ENCODE measurements at regions not wholly inside any gene's neighbourhood (a gene's known extent, or its start where the extent isn't known, plus 50 kb on each side); places are given as distances from the start of the nearest gene placed in this dataset.
"Not testable (repeated sequence)": the region's sequence is repeated elsewhere in the genome, so short reads cannot be mapped to it uniquely, and the experiment has no call there.

- Histone ChIP-seq H3K9me3 (peaks cover 7% of the 10 kb centered on the region), H3K4me3 (no peak overlapping the region), H3K36me3 (ENCODE audit: low read depth) (no peaks in the 10 kb centered on the region), H3K4me1 (ENCODE audit: low read depth) (no peaks in the 10 kb centered on the region)
- DNase-seq: no peak
- TF ChIP-seq, protein P1, sequence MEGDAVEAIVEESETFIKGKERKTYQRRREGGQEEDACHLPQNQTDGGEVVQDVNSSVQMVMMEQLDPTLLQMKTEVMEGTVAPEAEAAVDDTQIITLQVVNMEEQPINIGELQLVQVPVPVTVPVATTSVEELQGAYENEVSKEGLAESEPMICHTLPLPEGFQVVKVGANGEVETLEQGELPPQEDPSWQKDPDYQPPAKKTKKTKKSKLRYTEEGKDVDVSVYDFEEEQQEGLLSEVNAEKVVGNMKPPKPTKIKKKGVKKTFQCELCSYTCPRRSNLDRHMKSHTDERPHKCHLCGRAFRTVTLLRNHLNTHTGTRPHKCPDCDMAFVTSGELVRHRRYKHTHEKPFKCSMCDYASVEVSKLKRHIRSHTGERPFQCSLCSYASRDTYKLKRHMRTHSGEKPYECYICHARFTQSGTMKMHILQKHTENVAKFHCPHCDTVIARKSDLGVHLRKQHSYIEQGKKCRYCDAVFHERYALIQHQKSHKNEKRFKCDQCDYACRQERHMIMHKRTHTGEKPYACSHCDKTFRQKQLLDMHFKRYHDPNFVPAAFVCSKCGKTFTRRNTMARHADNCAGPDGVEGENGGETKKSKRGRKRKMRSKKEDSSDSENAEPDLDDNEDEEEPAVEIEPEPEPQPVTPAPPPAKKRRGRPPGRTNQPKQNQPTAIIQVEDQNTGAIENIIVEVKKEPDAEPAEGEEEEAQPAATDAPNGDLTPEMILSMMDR (IDR thresholded peaks at IDR 0.05): no peak
- no peak for ATAC-seq
- intact Hi-C loops (cut with DNase I, micrococcal nuclease): no loop called here
Observed at GRCh38 chr2:63743982-63744966, 97.4 kb upstream of the UGP2 start.

DNA sequence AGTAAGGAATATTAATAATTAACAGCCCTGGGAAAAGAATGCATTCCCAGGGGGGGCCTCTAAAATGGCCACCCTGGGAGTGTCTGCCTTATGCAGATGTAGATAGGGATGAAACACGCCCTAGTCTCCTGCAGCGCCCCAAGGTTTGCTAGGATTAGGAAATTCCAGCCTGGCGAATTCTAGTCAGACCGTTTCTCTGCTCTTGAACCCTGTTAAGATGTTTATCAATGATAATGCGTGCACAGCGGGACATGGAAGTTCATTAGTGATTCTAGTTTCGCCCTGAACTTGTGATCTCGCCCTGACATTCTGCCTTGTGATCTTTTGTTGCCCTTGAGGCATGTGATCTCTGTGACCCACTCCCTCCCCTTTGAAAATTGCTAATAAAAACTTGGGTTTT lies 95.1 kb upstream of the UGP2 start:
- H3K9me3 ChIP-seq; H3K4me3 ChIP-seq; intact Hi-C loops (cut with DNase I, micrococcal nuclease); H3K36me3 ChIP-seq (ENCODE audit: low read depth); DNase-seq; H3K4me1 ChIP-seq (ENCODE audit: low read depth); ATAC-seq: not testable (repeated sequence)

DNA sequence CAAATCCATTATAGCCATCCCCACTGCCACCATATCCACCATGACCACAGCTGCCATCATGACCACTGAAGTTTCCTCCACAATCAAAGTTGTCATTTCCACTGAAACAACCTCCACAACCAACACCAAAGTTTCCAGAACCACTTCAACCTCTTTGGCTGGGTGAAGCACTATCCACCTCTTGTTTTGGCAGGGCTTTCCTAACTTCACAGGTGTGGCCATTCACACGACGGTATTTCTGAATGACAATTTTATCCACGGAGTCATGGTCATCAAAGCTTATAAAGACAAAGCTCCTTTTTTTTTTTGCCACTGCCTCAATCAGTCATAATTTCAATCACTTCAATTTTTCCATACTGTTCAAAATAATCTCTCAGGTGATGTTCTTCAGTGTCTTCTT lies 89.8 kb upstream of the UGP2 start:
- no peak for ATAC-seq
- TF ChIP-seq, protein P1 (IDR thresholded peaks at IDR 0.05): no peak
- no peak for DNase-seq
- intact Hi-C loops (cut with DNase I, micrococcal nuclease): no loop called here
- H3K36me3 ChIP-seq (ENCODE audit: low read depth): no peaks in the 10 kb centered on the region
- H3K9me3 ChIP-seq: peaks cover 1% of the 10 kb centered on the region
- no peak overlapping the region for H3K4me3 ChIP-seq
- H3K4me1 ChIP-seq (ENCODE audit: low read depth): no peaks in the 10 kb centered on the region

- intact Hi-C loops (cut with DNase I, micrococcal nuclease): no loop called here
- DNase-seq (no peak), ATAC-seq (no peak)
Observed at GRCh38 chr2:63755216-63755615, 86.5 kb upstream of the UGP2 start.

GRCh38 chr2:63755965-63756364 lies 85.7 kb upstream of the UGP2 start:
- intact Hi-C loops (cut with DNase I, micrococcal nuclease): no loop called here
- TF ChIP-seq, protein P1 (IDR thresholded peaks at IDR 0.05): no peak
- Histone ChIP-seq H3K4me3 (no peak overlapping the region), H3K36me3 (ENCODE audit: low read depth) (no peaks in the 10 kb centered on the region), H3K9me3 (no peaks in the 10 kb centered on the region), H3K4me1 (ENCODE audit: low read depth) (no peaks in the 10 kb centered on the region)
- no peak for DNase-seq
- ATAC-seq: no peak

More at GRCh38 chr2:63755216-63755615, 86.5 kb upstream of the UGP2 start:
- no peaks in the 10 kb centered on the region for H3K4me1 ChIP-seq (ENCODE audit: low read depth)
- H3K9me3 ChIP-seq: no peaks in the 10 kb centered on the region
- TF ChIP-seq, protein P1 (IDR thresholded peaks at IDR 0.05): no peak
- no peak overlapping the region for H3K4me3 ChIP-seq
- no peaks in the 10 kb centered on the region for H3K36me3 ChIP-seq (ENCODE audit: low read depth)

DNA sequence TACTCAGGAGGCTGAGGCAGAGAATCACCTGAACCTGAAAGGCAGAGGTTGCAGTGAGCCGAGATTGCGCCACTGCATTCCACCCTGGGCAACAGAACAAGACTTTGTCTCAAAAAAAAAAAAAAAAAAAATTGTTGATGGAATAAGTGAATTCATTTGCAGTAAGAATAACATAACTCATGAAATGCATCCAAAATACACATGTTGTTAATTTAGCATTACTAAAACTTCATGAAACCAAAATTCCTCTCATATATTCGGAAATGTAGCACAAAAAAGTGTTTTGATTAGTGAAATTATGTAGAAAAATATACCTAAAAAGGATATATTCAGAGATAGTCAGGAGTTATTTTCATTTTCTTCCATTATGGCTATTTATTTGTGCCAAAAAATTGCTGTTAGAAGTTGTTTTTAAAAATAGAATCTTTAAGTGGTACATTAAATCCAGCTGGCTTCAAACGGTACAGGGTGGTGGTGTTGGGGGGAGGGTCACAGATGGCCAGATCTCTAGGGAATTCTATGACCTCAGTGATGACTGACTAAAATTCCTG lies 78.2 kb upstream of the UGP2 start:
- no peak overlapping the region for H3K4me3 ChIP-seq
- H3K4me1 ChIP-seq (ENCODE audit: low read depth): no peaks in the 10 kb centered on the region
- intact Hi-C loops (cut with DNase I, micrococcal nuclease): no loop called here
- no peak for DNase-seq
- H3K36me3 ChIP-seq (ENCODE audit: low read depth): no peaks in the 10 kb centered on the region
- no peak for ATAC-seq
- TF ChIP-seq, protein P1 (IDR thresholded peaks at IDR 0.05): no peak
- peaks cover 8% of the 10 kb centered on the region for H3K9me3 ChIP-seq
